HG03571 (cell line): ENCODE measurements at regions not wholly inside any gene's neighbourhood (a gene's known extent, or its start where the extent isn't known, plus 50 kb on each side); places are given as distances from the start of the nearest gene placed in this dataset.
A peak's percentile ranks its signal among the peaks of the same experiment; 100 is the strongest.
"Not testable (repeated sequence)": the region's sequence is repeated elsewhere in the genome, so short reads cannot be mapped to it uniquely, and the experiment has no call there.

Source experiments
- ATAC-seq: cut with Tn5 transposase; IDR thresholded peaks from one replicate; pipeline ENCODE4 v1.9.1; 2021; ENCODE audit not compliant: unreplicated experiment

- ATAC-seq: no peak
Measured at GRCh38 chr2:84158605-84159004, 300.5 kb downstream of the SUCLG1 start.

DNA sequence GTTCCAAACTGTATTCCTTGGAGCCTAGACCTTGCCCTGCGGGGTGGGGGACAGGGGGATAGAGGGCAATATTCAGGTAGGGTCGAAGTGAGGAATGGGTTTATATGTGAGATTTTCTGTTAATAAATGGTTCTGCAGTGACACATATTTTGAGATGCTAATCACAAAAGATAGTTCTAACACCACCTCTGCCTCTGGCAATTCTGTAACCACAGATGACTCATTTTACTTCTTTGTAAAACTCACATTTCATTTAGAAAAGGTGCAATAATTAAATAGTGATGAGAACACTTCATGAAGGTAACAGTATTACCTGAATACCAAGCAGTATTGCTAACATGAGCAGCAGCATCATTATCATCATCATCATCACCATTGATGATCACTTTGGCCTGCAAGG lies 306.6 kb downstream of the SUCLG1 start:
- no peak for ATAC-seq

DNA sequence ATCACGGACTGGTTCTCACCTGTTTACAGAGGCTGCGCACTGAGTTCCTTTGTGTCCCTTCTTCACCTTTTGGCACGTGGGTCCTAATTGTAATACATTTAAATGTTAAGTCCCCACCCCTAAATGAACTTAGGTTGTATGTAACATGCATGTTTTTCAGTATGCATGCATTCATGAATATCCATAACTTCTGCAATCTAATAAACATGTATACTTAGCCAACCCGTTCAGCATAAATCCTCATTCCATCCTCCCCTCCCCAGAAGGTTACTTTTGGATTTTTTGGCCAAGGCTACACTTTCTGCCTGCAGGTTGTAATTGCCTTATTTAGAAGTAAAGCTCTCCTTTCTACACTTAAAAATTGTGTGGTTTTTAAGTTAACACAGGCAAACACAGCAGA lies 314.7 kb downstream of the SUCLG1 start:
- no peak for ATAC-seq

DNA sequence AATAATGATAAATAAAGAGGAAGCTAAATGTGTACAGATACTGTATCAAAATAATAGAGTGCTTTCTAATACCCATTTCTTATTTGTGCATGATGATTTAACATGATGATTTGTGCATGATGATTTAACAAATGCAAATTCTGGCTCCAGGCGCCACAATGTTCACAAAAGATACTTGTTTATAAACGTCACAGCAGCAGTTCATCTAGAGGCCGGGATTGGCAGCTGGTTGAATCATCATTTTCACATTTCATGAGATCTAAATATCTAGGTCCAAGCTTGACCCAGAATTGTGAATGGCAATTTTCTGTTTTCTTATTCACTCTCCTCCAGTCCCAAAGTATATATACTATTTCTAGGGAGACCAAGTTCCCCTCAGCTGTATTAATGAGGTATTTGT lies 322.0 kb downstream of the SUCLG1 start:
- no peak for ATAC-seq

DNA sequence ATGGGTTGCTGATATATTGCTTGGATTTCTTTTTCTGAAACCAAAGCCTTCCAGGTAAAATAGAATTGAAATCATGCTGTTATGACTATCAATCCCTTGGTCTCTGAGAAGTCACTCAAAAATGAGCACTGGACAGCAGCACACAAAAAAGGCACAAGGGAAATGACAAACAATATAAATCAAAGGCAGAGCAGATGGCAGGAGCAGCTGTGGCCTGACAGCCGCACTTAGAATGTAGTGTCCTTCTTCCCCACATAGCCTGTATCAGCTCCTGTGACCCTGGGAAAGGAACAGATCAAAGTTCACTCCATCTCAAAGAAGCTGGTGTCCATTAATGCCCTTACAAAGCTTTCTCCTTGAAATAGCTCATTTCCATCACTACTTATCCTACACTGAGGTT lies 326.7 kb downstream of the SUCLG1 start:
- ATAC-seq: no peak

GRCh38 chr2:84131278-84131830 lies 327.7 kb downstream of the SUCLG1 start:
- no peak for ATAC-seq

GRCh38 chr2:84129018-84129417 lies 330.1 kb downstream of the SUCLG1 start:
- ATAC-seq: no peak

GRCh38 chr2:84127812-84128211 lies 331.3 kb downstream of the SUCLG1 start:
- ATAC-seq: not testable (repeated sequence)

DNA sequence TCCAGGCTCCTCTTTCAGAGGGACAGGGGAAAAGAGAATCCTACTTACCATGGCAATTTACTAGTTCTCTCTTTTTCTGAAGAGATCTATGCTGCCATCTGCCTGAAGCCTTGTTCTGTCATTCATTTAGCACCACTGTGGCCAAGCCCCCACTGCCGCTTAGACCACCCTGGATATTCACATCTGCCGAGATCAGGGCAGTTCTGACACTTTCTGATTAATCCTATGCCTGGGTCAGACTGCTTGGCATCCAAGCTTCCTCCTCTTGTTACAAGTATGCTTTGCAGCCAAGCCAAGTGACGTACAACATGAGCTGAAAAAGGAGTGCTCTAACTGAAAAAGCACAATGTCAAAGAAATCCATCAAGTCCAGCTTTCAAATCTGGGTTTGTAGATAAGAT lies 332.6 kb downstream of the SUCLG1 start:
- no peak for ATAC-seq

GRCh38 chr2:84126084-84126483 lies 333.0 kb downstream of the SUCLG1 start:
- no peak for ATAC-seq

DNA sequence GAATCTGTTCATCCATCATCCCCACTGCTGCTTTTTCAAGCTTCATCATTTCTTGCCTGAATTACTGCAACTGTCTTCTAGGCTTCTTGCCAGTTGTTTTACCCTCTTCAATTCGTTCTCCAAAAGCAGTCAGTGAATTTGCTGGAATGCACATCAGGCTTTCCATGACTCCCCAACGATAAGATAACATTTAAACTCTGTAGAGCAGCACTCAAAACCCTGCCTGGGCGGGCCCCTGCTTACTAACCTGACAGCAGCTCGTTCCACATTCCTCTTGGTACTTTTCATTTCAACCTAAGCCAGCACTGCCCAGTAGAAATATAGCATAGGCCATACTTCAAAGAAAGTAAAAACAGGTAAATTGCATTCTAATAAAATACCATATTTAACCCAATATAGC lies 342.9 kb downstream of the SUCLG1 start:
- no peak for ATAC-seq

DNA sequence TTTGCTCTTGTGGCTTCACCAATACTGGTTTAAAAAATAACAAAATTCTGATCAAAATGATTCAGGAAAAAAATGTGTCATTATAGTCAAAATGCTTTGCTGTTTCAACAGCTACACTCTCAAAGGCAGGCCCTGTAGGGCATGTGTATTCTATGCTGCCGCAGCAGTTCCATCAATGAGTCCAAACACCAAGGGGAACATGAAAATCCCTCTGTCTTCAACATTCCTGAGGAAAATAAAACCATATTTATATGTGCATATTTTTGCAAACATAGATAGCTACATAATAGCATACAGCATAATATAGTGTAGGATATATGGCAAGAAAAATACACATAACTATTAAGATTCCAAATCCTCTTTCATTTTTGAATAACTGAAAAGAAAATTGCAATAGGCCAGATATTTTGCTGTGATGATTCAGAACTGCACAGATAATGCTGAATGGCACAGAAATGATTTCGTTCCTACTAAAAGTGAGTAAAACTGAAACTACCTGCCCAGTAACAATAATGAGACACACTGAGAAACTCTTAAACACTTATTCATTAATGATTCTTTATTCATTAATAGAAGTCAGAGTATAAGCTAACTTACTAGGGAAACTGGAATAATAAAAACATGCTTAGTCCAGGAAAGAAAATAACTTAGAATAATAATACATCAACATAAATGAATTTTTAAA lies 343.8 kb downstream of the SUCLG1 start:
- ATAC-seq: peak; percentile 97

GRCh38 chr2:84103816-84104527 lies 355.1 kb downstream of the SUCLG1 start:
- ATAC-seq: not testable (repeated sequence)

DNA sequence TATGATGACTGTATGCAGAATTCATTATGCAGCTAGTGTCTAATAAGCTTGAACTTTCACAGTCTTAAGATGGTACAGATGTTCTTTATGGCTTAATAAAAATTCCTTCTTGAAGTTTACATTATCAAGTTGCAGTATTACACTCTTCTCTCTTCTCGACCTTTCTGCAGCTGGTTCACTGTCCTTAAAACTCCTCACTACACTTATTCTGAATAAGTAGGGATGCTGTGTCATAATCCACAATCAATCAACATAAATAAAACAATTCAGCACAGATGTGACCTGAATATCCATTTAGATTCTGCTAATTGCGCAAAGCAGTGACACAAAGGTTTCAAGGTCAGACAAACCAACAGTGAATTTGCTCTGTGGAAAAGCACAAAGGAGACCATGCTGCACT lies 356.8 kb downstream of the SUCLG1 start:
- ATAC-seq: no peak

GRCh38 chr2:84088656-84089055 lies 370.4 kb downstream of the SUCLG1 start:
- no peak for ATAC-seq

GRCh38 chr2:84085562-84085961 lies 373.5 kb downstream of the SUCLG1 start:
- no peak for ATAC-seq

- ATAC-seq: no peak
Measured at GRCh38 chr2:84084856-84085255, 374.2 kb downstream of the SUCLG1 start.

DNA sequence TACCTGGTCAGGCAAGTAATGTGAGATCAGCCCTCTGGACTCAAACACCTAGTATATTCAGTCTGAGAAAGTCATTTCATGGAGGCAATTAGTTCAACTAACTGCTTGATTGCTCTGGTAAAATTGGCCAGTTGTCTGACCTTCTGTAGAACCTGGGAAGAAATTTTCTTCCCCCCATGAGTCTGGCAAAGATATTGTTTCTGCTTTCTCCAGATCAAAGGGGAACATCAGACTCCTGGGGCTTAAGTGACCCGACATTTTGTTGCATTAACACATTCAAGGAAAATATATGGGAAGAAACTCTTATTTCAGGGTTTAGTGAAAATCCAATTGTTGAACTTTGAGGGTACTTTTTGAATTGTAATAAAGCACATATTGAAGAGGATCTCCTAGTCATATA lies 375.1 kb downstream of the SUCLG1 start:
- ATAC-seq: no peak

DNA sequence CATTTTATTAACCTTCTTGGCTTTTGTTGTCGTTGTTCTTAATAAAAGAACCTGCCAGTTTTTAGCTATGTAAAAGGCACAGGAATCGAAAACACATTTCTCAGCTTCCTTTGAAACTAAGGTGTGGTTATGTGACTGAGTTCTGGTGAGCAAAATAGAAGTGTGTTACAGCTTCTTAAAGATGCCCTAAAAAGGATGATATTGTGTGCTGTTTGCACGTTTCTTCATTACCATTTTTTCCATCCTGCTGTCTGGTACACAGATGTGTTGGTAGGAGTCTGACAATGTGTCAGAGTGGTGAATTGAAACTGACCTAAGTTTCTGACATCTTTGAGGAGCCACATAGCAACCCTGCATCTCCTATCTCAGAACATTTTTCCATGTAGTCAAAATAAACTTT lies 380.6 kb downstream of the SUCLG1 start:
- no peak for ATAC-seq

- ATAC-seq: no peak
Measured at GRCh38 chr2:84077496-84077895, 381.6 kb downstream of the SUCLG1 start.

- ATAC-seq: no peak
Measured at GRCh38 chr2:84071050-84071449, 388.0 kb downstream of the SUCLG1 start.

- ATAC-seq: no peak
Measured at GRCh38 chr2:84065857-84066256, 393.2 kb downstream of the SUCLG1 start.
